ENCODE measurements at regions not wholly inside any gene's neighbourhood (a gene's known extent, or its start where the extent isn't known, plus 50 kb on each side); places are given as distances from the start of the nearest gene placed in this dataset.

- TF ChIP-seq CTCF (conservative IDR thresholded peaks at IDR 0.05; ENCODE audit: low read depth in 2 of 2) (no peak), ETS1 (IDR thresholded peaks at IDR 0.05) (no peak), POLR2AphosphoS5 (IDR thresholded peaks at IDR 0.05; ENCODE audit: low read depth) (no peak), REST (IDR thresholded peaks at IDR 0.05; ENCODE audit: unreplicated experiment) (no peak), EZH2 (IDR thresholded peaks at IDR 0.05; ENCODE audit: low read depth, unreplicated experiment) (no peak), CREB1 (CRISPR knock-in tag; IDR thresholded peaks at IDR 0.05; ENCODE audit: low read depth) (no peak), STAT1 (IDR thresholded peaks at IDR 0.05; ENCODE audit: unreplicated experiment) (no peak), ZNF331 (CRISPR knock-in tag; IDR thresholded peaks at IDR 0.05; ENCODE audit: low read depth) (no peak), EZH2phosphoT487 (IDR thresholded peaks at IDR 0.05; ENCODE audit: unreplicated experiment) (no peak), JUNB (IDR thresholded peaks at IDR 0.05; ENCODE audit: unreplicated experiment) (no peak), NANOG (IDR thresholded peaks at IDR 0.05; ENCODE audit: borderline replicate concordance) (no peak)
Measured at GRCh38 chr21:28740125-28740524, 252.6 kb downstream of the LTN1 start.

Measured in GM23338 (cell line).